GM21717 (cell line): ENCODE measurements at regions not wholly inside any gene's neighbourhood (a gene's known extent, or its start where the extent isn't known, plus 50 kb on each side); places are given as distances from the start of the nearest gene placed in this dataset.

ENCODE experiments used
- ATAC-seq: cut with Tn5 transposase; IDR thresholded peaks from one replicate; pipeline ENCODE4 v1.9.1; 2021; ENCODE audit warnings: mild to moderate bottlenecking, moderate library complexity; ENCODE audit not compliant: unreplicated experiment

- ATAC-seq = peak; percentile 95
These were observed 82.3 kb upstream of the CD99 start for GRCh38 chrX:2608638-2609430.

- no peak for ATAC-seq
These were observed 84.0 kb upstream of the CD99 start for GRCh38 chrX:2607113-2607512.

- no peak for ATAC-seq
These were observed 90.5 kb upstream of the CD99 start for GRCh38 chrX:2600564-2600963.

- ATAC-seq = no peak
These were observed 94.4 kb upstream of the CD99 start for GRCh38 chrX:2596555-2597255.

- ATAC-seq = no peak
These were observed 95.0 kb upstream of the CD99 start for GRCh38 chrX:2596045-2596444.

- ATAC-seq = no peak
These were observed 94.5 kb upstream of the DHRSX start for GRCh38 chrX:2595258-2595657.

- ATAC-seq = no peak
These were observed 93.7 kb upstream of the DHRSX start for GRCh38 chrX:2594491-2594890.

GRCh38 chrX:2592279-2592678, 91.5 kb upstream of the DHRSX start:
- no peak for ATAC-seq

- no peak for ATAC-seq
These were observed 88.6 kb upstream of the DHRSX start for GRCh38 chrX:2589186-2590020.

GRCh38 chrX:2588049-2588448, 87.3 kb upstream of the DHRSX start:
- ATAC-seq = no peak

- no peak for ATAC-seq
These were observed 86.4 kb upstream of the DHRSX start for GRCh38 chrX:2587146-2587545.

GRCh38 chrX:2585158-2585470, 84.3 kb upstream of the DHRSX start:
- ATAC-seq = no peak

GRCh38 chrX:2584251-2585157, 83.7 kb upstream of the DHRSX start:
- no peak for ATAC-seq

GRCh38 chrX:2583194-2584162, 82.7 kb upstream of the DHRSX start:
- ATAC-seq = no peak

GRCh38 chrX:2582667-2583066, 81.9 kb upstream of the DHRSX start:
- no peak for ATAC-seq

- ATAC-seq = no peak
These were observed 80.5 kb upstream of the DHRSX start for GRCh38 chrX:2581296-2581695.

GRCh38 chrX:2578864-2579263, 78.1 kb upstream of the DHRSX start:
- no peak for ATAC-seq

GRCh38 chrX:2577844-2578466, 77.2 kb upstream of the DHRSX start:
- ATAC-seq = no peak

- ATAC-seq = no peak
These were observed 76.0 kb upstream of the DHRSX start for GRCh38 chrX:2576793-2577192.
